ENCODE measurements at regions not wholly inside any gene's neighbourhood (a gene's known extent, or its start where the extent isn't known, plus 50 kb on each side); places are given as distances from the start of the nearest gene placed in this dataset.

GRCh38 chr10:10938676-10939075, 79.0 kb upstream of the CELF2 start:
- no peak for DNase-seq

GRCh38 chr10:10941127-10941730, 76.4 kb upstream of the CELF2 start:
- no peak for DNase-seq

- DNase-seq = no peak
These were observed 75.2 kb upstream of the CELF2 start for GRCh38 chr10:10942441-10942840.

GRCh38 chr10:10946081-10946480, 71.6 kb upstream of the CELF2 start:
- DNase-seq = no peak

- no peak for DNase-seq
These were observed 70.9 kb upstream of the CELF2 start for GRCh38 chr10:10946801-10947200.

- no peak for DNase-seq
These were observed 66.0 kb upstream of the CELF2 start for GRCh38 chr10:10951675-10952074.

GRCh38 chr10:10952800-10953199, 64.9 kb upstream of the CELF2 start:
- no peak for DNase-seq

GRCh38 chr10:10956681-10957542, 60.8 kb upstream of the CELF2 start:
- DNase-seq = no peak

GRCh38 chr10:10958041-10958440, 59.6 kb upstream of the CELF2 start:
- no peak for DNase-seq

GRCh38 chr10:10959666-10960065, 58.0 kb upstream of the CELF2 start:
- DNase-seq = no peak

GRCh38 chr10:10960534-10960933, 57.1 kb upstream of the CELF2 start:
- DNase-seq = no peak

- no peak for DNase-seq
These were observed 56.6 kb upstream of the CELF2 start for GRCh38 chr10:10961072-10961471.

- DNase-seq = no peak
These were observed 50.6 kb upstream of the CELF2 start for GRCh38 chr10:10967029-10967428.

GRCh38 chr10:10967581-10968256, 50.0 kb upstream of the CELF2 start:
- DNase-seq = no peak
